OCI-LY1 (cell line): ENCODE measurements at regions not wholly inside any gene's neighbourhood (a gene's known extent, or its start where the extent isn't known, plus 50 kb on each side); places are given as distances from the start of the nearest gene placed in this dataset.

Source experiments
- H2AFZ ChIP-seq: fragments of 200-600 bp; sonication (generic), shearing (Covaris generic); 2 replicates; pipeline ENCODE4 v1.6.0; 2014; ENCODE audit warnings: antibody characterized with exemption, mild to moderate bottlenecking, low read length
- H3F3A ChIP-seq: fragments of 200-600 bp; sonication (generic), shearing (Covaris generic); 2 replicates; pipeline ENCODE4 v1.6.0; 2014; ENCODE audit warnings: mild to moderate bottlenecking, antibody characterized with exemption, low read length, moderate library complexity; ENCODE audit not compliant: insufficient read depth
- H3K27ac ChIP-seq: fragments of 200-600 bp; sonication (generic); 2 replicates; pipeline ENCODE4 v1.5.1; 2014; ENCODE audit warnings: low read length, mixed run types, mild to moderate bottlenecking, low read depth; ENCODE audit not compliant: poor library complexity, severe bottlenecking
- H3K27me3 ChIP-seq: fragments of 200-600 bp; sonication (generic); 2 replicates; pipeline ENCODE4 v1.6.0; 2014; ENCODE audit warnings: antibody characterized with exemption, mild to moderate bottlenecking, low read length, moderate library complexity; ENCODE audit not compliant: insufficient read depth
- H3K36me3 ChIP-seq: fragments of 200-600 bp; sonication (generic); 2 replicates; pipeline ENCODE4 v1.6.1; 2014; ENCODE audit warnings: mild to moderate bottlenecking, antibody characterized with exemption, low read length, moderate library complexity, mixed read lengths; ENCODE audit not compliant: insufficient read depth
- H3K4me1 ChIP-seq: fragments of 200-600 bp; sonication (generic); 2 replicates; pipeline ENCODE4 v1.5.1; 2014; ENCODE audit warnings: mild to moderate bottlenecking, low read length, moderate library complexity; ENCODE audit not compliant: insufficient read depth, severe bottlenecking
- H3K4me2 ChIP-seq: fragments of 200-600 bp; sonication (generic), shearing (Covaris generic); 2 replicates; pipeline ENCODE4 v1.6.1; 2014; ENCODE audit warnings: low read length
- H3K4me3 ChIP-seq: fragments of 200-600 bp; sonication (generic); 2 replicates; pipeline ENCODE4 v1.5.1; 2014; ENCODE audit warnings: low read length, low read depth, mild to moderate bottlenecking, mixed read lengths; ENCODE audit not compliant: poor library complexity, severe bottlenecking
- H3K79me2 ChIP-seq: fragments of 200-600 bp; shearing (Covaris generic); 2 replicates; pipeline ENCODE4 v1.6.1; 2016; ENCODE audit warnings: mixed run types, low read length, mixed read lengths; ENCODE audit not compliant: insufficient read depth
- H3K9ac ChIP-seq: fragments of 200-600 bp; sonication (generic), shearing (Covaris generic); 2 replicates; pipeline ENCODE4 v1.6.1; 2014; ENCODE audit warnings: mild to moderate bottlenecking, low read length, mixed read lengths
- H3K9me2 ChIP-seq: fragments of 200-600 bp; sonication (generic), shearing (Covaris generic); 2 replicates; pipeline ENCODE4 v1.6.1; 2014; ENCODE audit warnings: low read depth, mild to moderate bottlenecking, low read length, mixed read lengths
- H3K9me3 ChIP-seq: fragments of 200-600 bp; shearing (Covaris generic); 2 replicates; pipeline ENCODE4 v1.6.1; 2014; ENCODE audit warnings: low read length, mixed read lengths
- H4K20me1 ChIP-seq: fragments of 200-600 bp; sonication (generic), shearing (Covaris generic); 2 replicates; pipeline ENCODE4 v1.6.0; 2016; ENCODE audit warnings: mild to moderate bottlenecking, low read length; ENCODE audit not compliant: insufficient read depth
- CTCF ChIP-seq: fragments of 200-600 bp; sonication (generic), shearing (Covaris generic); IDR thresholded peaks from 2 replicates; pipeline ENCODE4 v1.5.1; 2017; ENCODE audit warnings: mild to moderate bottlenecking, antibody characterized with exemption, low read length, moderate library complexity, mixed read lengths
- EZH2 ChIP-seq: fragments of 200-600 bp; sonication (generic), shearing (Covaris generic); IDR thresholded peaks from 2 replicates; pipeline ENCODE4 v1.8.0; 2017; ENCODE audit warnings: borderline replicate concordance, mixed run types, mild to moderate bottlenecking, antibody characterized with exemption, low read length, moderate library complexity, mixed read lengths

DNA sequence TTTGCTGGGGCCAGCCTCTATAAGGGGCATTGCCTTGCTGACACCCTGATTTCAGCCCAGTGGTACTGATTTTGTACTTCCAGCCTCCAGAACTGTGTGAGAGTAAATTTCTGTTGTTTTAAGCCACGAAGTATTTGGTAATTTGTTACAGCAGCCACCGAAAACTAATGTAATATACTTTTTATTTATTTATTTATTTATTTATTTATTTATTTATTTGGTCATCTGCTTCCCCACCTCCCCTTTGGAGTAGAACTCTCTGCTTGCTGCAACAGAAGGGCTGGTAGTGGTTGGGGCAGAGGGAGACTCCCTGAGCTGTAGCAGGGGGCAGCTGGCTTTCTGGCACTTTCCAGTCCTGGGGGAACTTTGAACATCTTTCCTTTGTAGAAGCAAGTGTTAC, 128.4 kb upstream of the RAG2 start:
- Histone ChIP-seq H3K9ac (no peak overlapping the region), H3K9me3 (no peaks in the 10 kb centered on the region), H3K79me2 (no peaks in the 10 kb centered on the region), H3K9me2 (no peaks in the 10 kb centered on the region), H3K27me3 (no peaks in the 10 kb centered on the region; the same call in 1 of the 2 replicates), H3K4me3 (no peak overlapping the region), H3K27ac (no peak overlapping the region), H4K20me1 (no peaks in the 10 kb centered on the region), H3F3A (no peaks in the 10 kb centered on the region), H3K36me3 (no peaks in the 10 kb centered on the region), H2AFZ (no peak overlapping the region), H3K4me2 (no peak overlapping the region), H3K4me1 (no peaks in the 10 kb centered on the region)
- no peak for TF ChIP-seq CTCF
- no peak for TF ChIP-seq EZH2

- TF ChIP-seq CTCF (no peak), EZH2 (no peak)
- Histone ChIP-seq H3K9ac (no peak overlapping the region), H3K27me3 (no peaks in the 10 kb centered on the region), H4K20me1 (no peaks in the 10 kb centered on the region), H3K4me3 (no peak overlapping the region), H3K9me3 (no peaks in the 10 kb centered on the region), H3K36me3 (no peaks in the 10 kb centered on the region), H2AFZ (no peak overlapping the region), H3K27ac (no peak overlapping the region), H3F3A (no peaks in the 10 kb centered on the region), H3K4me1 (no peaks in the 10 kb centered on the region), H3K9me2 (no peaks in the 10 kb centered on the region), H3K79me2 (no peaks in the 10 kb centered on the region), H3K4me2 (no peak overlapping the region)
Measured at GRCh38 chr11:36724742-36725385, 126.8 kb upstream of the RAG2 start.

- H3F3A ChIP-seq: no peaks in the 10 kb centered on the region
- H3K9me2 ChIP-seq: no peaks in the 10 kb centered on the region
- no peak overlapping the region for H3K9ac ChIP-seq
- H3K4me1 ChIP-seq: no peaks in the 10 kb centered on the region
- H3K27ac ChIP-seq: no peak overlapping the region
- H3K9me3 ChIP-seq: no peaks in the 10 kb centered on the region
- no peak for TF ChIP-seq EZH2
- TF ChIP-seq CTCF: no peak
- no peak overlapping the region for H3K4me3 ChIP-seq
- no peaks in the 10 kb centered on the region for H3K79me2 ChIP-seq
- H4K20me1 ChIP-seq: no peaks in the 10 kb centered on the region
- H3K27me3 ChIP-seq: no peaks in the 10 kb centered on the region
- H2AFZ ChIP-seq: no peak overlapping the region
- no peak overlapping the region for H3K4me2 ChIP-seq
- no peaks in the 10 kb centered on the region for H3K36me3 ChIP-seq
Measured at GRCh38 chr11:36722421-36722820, 124.4 kb upstream of the RAG2 start.
